ENCODE measurements at regions not wholly inside any gene's neighbourhood (a gene's known extent, or its start where the extent isn't known, plus 50 kb on each side); places are given as distances from the start of the nearest gene placed in this dataset.

- no peak for TF ChIP-seq POLR2A (IDR thresholded peaks at IDR 0.05)
- TF ChIP-seq, protein P1, sequence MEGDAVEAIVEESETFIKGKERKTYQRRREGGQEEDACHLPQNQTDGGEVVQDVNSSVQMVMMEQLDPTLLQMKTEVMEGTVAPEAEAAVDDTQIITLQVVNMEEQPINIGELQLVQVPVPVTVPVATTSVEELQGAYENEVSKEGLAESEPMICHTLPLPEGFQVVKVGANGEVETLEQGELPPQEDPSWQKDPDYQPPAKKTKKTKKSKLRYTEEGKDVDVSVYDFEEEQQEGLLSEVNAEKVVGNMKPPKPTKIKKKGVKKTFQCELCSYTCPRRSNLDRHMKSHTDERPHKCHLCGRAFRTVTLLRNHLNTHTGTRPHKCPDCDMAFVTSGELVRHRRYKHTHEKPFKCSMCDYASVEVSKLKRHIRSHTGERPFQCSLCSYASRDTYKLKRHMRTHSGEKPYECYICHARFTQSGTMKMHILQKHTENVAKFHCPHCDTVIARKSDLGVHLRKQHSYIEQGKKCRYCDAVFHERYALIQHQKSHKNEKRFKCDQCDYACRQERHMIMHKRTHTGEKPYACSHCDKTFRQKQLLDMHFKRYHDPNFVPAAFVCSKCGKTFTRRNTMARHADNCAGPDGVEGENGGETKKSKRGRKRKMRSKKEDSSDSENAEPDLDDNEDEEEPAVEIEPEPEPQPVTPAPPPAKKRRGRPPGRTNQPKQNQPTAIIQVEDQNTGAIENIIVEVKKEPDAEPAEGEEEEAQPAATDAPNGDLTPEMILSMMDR (IDR thresholded peaks at IDR 0.05): no peak
Observed at GRCh38 chr7:42611289-42611928, 300.5 kb downstream of the C7orf25 start.

Data from body of pancreas (tissue), 4 donors.